ENCODE measurements at regions not wholly inside any gene's neighbourhood (a gene's known extent, or its start where the extent isn't known, plus 50 kb on each side); places are given as distances from the start of the nearest gene placed in this dataset.

DNA sequence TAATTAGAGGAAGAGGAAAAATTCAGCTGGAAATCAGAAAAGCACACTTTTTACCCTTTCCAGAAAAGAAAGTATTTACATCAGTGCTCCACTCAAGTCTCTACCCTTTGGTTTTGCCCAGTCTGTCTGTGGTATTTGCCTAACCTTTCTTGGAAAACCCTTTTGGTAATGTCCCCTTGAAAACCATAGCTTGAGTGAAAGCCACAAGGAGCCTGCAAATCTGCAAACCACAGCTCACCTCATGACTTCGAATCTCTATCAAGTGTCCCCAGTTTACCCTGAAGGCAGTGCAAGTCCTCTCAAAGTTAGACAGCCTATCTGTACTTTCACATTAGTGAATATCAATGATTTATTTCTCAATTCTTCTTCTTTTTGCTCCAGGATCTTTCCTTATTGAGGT lies 162.1 kb upstream of the TSLP start:
- intact Hi-C loops (cut with DNase I): no loop called here
- no peak for ATAC-seq
- no peak for DNase-seq (ENCODE audit: missing footprints)

DNA sequence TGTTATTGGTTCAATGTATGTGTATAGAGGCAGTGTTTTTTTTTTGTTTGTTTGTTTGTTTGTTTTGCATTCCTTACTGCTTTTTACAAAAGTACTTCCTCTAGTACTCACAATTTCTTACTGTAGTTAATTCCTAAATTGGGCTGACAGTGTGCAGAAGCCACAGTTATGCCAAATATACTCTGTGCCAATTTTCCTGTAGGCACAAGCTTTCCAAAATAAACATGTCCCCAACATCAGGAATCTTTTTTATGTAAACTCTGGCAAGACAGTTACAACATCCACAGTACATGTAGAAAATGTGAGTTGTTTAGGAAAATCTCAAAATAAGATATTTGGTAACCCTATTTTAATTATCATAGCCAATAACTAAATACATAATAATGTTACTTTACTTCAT lies 161.6 kb upstream of the TSLP start:
- intact Hi-C loops (cut with DNase I): loop anchor here (10.0 kb wide), 1 partner anchor 165 kb away; the partner anchor contains the start of gene TSLP
- DNase-seq (ENCODE audit: missing footprints): no peak
- ATAC-seq: no peak

DNA sequence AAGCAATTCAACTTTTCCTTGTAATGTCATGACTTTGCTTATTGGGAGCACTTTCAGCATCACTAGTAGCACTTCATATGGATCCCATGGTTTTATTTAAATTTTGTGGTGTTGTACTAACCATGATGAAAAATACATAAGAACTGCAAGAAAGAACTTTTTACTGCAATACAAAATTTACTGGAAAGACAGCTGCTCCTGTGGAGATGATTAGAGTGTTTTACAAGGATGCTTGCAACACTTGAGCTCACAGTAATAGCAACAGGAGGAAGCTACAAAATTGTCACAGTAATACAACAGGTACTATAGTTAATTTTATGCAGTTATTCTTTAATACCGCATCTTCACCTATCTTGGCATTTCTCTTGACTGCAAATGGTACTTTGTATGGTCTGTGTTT lies 158.3 kb upstream of the TSLP start:
- ATAC-seq (no peak), DNase-seq (ENCODE audit: missing footprints) (no peak)
- intact Hi-C loops (cut with DNase I): loop anchor here (10.0 kb wide), 1 partner anchor 162 kb away; the partner anchor contains the start of gene TSLP

DNA sequence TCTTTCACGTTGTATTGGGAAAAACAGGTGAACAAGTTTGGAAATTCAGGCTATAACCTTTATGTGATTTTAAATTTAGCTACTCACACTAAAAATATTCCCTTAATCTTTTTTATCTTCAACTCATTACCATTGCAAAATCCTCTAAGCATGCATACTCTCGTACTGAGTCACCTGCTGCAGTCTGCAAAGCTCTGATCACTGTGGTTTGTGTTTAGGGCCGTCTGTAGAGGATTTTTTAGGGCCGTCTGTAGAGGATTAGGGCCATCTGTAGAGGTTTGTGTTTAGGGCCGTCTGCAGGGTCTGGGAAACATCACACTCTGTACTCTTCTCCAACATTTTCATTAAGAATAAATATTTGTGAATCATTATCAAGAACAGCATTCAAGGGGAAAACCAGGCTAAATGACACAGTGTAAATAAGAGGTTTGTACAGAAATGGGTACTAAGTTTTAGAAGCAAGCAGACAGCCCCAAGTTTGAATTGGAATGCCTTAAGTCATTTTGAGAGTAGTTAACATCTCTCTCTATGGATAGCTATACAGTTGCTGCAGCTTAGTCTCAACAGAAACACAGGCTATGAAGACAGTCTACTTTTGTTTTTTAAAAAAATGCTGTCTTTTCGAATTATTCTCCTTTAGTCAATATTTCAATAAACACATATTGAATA lies 155.0 kb upstream of the TSLP start:
- intact Hi-C loops (cut with DNase I): loop anchor here (10.0 kb wide), 1 partner anchor 158 kb away; the partner anchor contains the start of gene TSLP
- ATAC-seq (peak; percentile 78), DNase-seq (ENCODE audit: missing footprints) (no peak)

DNA sequence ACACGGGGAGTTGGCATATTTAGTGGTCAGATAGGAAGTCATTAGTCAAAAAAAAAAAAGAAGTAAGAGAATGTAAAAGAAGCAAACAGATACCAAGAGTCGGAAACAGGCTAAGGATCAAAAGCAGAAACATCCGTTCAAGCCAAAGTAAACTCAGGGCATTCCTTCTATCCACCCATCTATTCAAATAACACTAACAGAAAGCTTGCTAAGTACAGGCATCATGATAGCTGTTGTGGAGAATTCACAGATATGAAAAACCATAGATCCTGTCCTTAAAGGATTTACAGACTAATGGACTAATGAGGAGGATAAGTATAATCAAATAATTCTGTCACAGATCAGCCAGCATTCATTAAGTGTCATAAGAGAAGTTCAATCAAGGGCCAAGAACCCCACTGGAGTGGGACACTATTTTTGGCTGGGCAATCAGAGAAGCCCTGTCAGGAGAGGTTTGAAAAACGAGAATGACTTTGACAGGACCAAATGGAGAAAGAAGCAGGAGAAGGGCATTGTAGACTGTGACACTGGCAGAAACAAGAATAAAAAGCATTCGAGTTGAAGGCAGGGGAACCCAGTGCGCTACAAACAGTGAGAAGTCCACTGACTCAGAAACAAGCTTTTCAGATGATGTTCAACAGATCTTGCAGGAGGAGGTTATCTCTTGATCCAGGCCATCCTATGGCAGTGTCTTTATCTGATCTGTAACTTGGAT lies 154.2 kb upstream of the TSLP start:
- no peak for DNase-seq (ENCODE audit: missing footprints)
- ATAC-seq: peak; percentile 77
- intact Hi-C loops (cut with DNase I): loop anchor here (10.0 kb wide), 1 partner anchor 157 kb away; the partner anchor contains the start of gene TSLP

DNA sequence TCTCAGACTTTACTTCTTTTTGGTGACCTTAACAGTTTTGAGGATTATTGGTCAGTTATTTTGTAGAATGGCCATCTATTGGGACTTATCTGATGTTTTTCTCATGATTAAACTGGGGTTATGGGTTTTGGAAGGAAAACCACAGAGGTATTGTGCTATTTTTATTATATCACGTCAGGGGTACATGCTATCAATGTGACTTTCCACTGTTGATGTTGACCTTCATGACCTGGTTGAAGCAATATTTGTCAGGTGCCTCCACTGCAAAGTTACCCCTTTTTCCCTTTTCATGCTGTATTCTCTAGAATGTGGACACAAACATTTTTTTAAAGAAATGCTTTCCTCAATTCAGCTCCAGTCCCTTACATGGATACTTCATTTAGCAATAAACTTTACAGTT lies 152.8 kb upstream of the TSLP start:
- intact Hi-C loops (cut with DNase I): loop anchor here (10.0 kb wide), 1 partner anchor 156 kb away; the partner anchor contains the start of gene TSLP
- DNase-seq (ENCODE audit: missing footprints): no peak
- no peak for ATAC-seq

DNA sequence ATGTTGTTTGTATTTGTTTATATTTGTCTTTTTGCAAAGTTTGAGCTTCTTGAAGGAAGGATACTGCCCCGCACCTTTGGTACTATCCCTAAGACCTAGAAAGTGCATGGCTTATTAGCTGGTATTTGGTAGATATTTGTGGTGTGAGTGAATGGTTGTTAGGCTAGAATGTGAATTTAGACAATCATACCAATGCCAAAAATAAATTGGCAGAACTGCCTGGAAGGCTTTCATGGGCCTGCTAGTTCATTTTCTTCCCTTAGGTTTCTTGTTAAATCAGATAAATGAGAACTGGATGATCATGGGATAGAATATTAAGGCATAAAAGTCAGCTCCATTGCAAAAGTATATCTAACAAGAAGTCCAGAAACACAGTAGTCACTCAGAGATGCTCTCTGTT lies 147.5 kb upstream of the TSLP start:
- ATAC-seq: no peak
- intact Hi-C loops (cut with DNase I): no loop called here
- no peak for DNase-seq (ENCODE audit: missing footprints)

DNA sequence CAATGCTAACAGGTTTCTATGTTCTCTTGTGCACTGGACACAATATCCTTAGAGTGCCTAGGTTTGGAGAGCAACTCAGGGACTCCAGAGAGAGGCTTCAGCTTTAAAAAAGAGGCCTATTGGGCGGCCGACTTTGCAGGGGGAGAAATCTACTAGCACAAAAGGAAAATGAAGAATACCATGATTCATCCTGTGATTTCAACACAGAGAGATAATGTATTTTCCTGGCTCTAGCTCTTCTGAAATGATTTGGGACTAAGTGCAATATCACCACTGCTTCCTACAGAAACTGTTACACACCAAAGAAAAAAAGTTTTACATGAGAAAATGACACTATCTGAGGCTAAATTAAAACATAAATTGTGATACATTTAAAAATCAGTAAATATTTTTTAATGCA lies 146.1 kb upstream of the TSLP start:
- intact Hi-C loops (cut with DNase I): no loop called here
- DNase-seq (ENCODE audit: missing footprints): no peak
- no peak for ATAC-seq

DNA sequence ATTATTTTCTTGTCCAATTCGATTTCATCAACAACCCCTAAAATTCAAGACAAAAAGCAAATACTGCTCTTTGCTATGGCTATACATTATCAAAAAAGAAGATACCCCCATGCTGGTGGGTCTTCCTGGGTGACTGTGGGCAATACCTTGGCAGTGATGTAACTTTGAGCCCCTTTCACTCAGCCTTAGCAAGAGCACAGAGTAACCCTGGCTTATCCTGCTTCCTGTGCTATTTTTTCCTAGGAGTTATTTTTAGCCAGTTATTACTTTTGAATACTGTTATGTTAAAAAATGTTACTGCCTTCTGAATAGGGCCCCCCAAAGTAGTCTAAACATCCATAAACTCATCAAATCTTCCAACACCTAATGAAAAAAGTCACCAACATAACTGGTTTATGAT lies 145.6 kb upstream of the TSLP start:
- ATAC-seq: peak; percentile 50
- no peak for DNase-seq (ENCODE audit: missing footprints)
- intact Hi-C loops (cut with DNase I): no loop called here

DNA sequence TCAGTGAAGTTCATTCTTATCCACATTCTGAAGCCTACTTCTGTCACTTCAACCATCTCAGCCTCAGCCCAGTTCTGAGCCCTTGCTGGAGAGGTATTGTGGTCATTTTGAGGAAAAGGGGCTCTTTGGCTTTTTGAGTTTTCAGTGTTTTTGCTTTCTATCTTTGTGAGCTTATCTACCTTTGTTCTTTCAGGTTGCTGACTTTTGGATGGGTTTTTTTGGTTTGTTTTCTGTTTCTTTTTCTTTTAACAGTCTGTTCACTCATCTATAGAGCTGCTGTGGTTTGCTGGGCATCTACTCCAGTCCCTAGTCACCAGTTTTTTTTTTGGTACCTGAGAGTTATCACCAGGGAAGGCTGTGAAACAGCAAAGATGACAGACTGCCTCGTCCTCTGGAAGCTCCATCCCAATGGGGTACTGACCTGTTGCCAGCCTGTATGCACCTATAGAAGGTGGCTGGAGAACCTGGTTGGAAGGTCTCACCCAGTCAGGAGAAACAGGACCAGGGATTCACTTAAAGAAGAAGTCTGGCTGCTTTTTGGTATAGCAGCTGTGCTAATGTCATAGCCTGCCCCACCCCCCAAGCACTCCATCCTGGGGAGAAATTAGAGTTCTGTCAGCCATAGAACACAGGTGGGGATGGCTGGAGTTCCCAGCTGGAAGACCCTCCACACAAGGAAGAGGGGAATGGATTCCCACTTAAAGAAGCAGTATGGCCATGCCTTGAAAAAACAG lies 138.6 kb upstream of the TSLP start:
- intact Hi-C loops (cut with DNase I): no loop called here
- ATAC-seq: no peak
- no peak for DNase-seq (ENCODE audit: missing footprints)

DNA sequence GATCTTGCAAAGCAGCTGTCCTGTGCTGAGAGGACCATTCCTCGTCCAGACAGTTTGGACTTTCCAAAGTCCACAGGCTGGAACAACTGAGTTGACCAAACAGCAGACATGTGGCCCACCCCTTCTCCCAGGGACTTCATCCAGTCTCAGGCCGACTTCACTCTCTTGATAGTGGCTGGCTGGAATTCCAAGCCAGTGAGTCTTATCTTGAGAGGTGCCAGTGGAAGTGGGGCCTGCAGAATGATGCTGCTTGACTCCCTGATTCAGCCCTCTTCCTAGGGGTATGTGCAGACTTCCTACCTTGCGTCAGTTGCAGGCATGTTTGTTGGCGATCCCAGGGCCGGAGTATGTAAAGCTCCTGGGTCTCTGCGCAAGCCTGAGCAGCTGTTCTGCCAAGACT lies 131.4 kb upstream of the TSLP start:
- intact Hi-C loops (cut with DNase I): no loop called here
- no peak for ATAC-seq
- DNase-seq (ENCODE audit: missing footprints): no peak

DNA sequence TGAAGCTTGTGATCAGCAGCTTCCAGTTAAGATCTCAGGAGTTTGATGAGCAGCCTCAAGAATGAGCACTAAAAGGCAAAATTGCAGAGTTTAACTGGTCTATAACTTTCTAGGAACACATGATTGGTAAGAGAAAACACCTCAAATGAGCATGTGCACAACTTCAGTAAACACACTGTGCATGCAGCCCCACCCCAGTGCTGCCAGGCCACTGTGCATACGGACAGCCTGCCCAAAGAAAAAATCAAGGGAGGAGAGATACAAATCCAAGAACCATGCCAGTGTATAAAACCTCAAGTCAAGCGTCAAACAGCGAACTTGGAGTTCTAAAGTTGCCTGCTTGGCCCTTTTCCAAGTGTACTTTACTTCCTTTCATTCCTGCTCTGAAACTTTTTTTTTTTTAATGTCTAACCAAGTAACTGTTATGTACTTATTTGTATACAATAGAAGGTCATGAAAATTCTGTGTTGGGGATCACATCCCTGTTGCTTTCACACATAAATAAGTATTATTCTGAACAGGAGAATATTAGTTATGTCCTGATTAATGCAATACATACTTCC lies 125.6 kb upstream of the TSLP start:
- DNase-seq (ENCODE audit: missing footprints): no peak
- ATAC-seq: no peak
- intact Hi-C loops (cut with DNase I): no loop called here

DNA sequence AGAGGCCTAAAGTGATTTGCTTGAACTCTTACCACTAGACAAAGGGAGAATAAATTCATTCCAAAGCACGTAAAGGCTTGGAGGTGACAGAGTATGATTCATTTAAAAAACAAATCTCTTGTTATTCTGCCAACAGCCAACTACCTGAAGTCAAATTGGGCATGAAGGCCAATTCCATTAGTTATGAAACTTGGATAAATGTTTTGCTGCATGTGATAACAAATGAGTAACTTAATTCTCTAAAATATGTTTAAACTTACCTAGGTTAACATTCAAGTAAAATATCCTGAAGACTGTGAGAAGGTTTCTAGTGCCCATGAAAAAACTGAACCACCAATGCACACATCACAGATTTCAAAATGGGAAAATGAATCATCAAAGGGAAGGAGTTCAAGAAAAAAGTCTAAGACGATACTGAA lies 120.1 kb upstream of the TSLP start:
- ATAC-seq: no peak
- intact Hi-C loops (cut with DNase I): no loop called here
- no peak for DNase-seq (ENCODE audit: missing footprints)

DNA sequence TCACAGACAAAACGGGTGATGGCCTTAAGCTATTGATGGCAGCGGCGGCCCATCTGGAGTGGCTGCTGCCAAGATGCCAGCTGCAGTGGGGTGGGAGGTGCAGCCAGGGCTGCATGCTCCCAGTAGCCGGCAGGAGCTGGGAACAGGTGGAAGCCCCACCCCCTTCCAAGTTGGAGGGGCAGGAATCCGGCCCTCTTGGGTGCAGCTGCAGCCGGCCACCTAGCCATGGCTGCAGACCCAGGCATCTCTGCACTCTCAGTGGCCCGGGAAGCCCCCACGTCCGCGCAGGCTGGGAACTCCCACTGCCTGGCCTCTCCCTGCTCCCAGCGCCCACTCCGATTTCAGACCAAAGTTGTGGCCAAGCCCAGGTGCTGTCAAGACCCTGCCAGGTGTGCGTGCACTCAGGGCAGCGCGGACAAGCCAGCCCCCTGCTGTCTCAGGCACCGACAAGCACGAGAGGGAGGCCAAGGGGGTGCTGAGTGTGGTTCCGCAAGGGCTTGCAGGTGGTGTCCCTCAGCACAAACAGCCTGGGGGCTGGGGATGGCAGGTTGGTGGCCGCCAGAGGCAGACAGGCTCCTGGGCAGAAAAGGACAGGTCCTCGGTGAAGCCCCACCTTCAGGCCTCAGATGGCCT lies 115.1 kb upstream of the TSLP start:
- ATAC-seq (no peak), DNase-seq (ENCODE audit: missing footprints) (no peak)
- intact Hi-C loops (cut with DNase I): no loop called here

DNA sequence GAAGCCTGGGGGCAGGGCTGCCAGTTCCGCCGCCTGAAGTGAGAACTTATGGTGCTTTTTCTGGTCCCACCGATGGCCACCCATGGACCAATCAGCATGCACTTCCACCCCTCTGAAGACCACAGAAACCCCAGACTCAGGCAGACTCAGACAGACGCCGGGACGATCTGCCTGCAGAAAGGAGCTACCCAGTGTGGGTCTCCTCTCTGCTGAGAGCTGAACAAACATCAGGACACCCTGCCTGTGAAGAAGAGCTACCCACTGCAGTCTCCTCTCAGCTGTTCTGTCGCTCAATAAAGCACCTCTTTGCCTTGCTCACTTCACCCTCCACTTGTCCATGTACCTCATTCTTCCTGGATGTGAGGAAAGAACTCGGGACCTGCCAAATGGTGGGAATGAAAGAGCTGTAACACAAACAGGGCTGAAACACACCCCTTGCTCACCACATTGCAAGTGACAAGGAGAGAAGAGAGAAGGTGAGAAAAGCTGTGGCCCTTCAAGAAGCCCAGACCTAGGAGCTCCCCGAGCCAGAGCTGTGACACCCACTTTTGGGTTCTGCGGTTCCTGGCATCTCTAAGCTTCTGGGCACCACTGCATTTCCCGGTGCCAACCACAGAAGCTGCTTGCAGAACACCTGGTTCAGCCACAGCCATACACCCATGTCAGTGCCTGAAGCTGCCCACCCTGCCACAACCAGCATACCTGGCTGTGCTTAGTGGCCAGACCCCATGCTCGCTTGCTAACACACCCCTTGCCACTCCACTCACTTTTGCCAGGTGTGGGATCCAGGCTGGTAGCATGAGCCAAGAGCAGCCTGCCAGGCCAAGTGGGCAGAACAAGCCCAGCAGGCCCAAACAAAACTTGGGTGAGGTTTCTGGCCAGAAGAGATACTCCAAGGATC lies 114.3 kb upstream of the TSLP start:
- no peak for ATAC-seq
- no peak for DNase-seq (ENCODE audit: missing footprints)
- intact Hi-C loops (cut with DNase I): no loop called here

DNA sequence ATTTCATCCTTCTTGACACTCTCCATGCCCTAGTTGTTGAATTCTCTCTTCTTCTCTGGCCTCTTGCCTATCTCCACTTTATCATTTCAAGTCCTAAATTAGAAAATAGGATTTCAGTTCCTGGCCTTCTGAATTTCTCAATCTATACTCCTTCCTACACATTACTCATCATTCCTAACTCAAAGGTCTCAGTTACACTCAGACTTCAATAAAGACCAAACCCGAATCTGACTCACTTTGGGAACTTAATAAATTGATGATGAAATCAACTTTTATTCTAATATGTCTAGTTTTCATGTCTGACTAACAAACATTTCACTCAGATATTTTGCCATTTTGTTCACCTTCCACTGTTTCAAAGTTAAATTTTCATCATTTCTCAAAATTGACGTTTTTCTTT lies 113.6 kb upstream of the TSLP start:
- intact Hi-C loops (cut with DNase I): no loop called here
- ATAC-seq (no peak), DNase-seq (ENCODE audit: missing footprints) (no peak)

DNA sequence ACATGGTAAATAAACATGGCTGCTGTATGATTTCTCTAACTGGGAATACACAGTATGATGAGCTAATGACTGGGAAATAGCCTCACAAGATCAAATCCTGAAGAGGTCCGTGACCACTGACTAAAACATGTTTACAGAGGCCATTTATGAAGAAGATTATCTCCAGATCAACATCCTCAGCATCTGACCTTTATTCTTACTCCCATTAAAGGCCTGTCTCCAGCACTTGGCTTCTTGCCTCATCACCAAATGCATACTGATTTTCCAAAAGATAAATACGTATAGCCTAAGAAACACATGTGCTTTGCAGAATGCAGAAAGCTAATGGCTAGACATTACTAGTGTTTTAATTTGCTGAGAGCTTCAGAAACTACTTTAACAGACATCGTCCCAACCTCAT lies 108.0 kb upstream of the TSLP start:
- intact Hi-C loops (cut with DNase I): no loop called here
- ATAC-seq: no peak
- no peak for DNase-seq (ENCODE audit: missing footprints)

Data from Right ventricle myocardium inferior (tissue), 1 donor.